Muscle layer of colon (tissue), 2 donors: ENCODE measurements at regions not wholly inside any gene's neighbourhood (a gene's known extent, or its start where the extent isn't known, plus 50 kb on each side); places are given as distances from the start of the nearest gene placed in this dataset.

ENCODE experiments used
- H3K27ac ChIP-seq: one replicate; pipeline ENCODE4 v1.7.0; 2013; ENCODE audit warnings: low read depth, mild to moderate bottlenecking, low read length, moderate library complexity
- H3K27me3 ChIP-seq, 2 donors: one replicate each; pipeline ENCODE4 v1.7.0; 2013; ENCODE audit warnings: low read length in 2 of 2, mild to moderate bottlenecking in 2 of 2; ENCODE audit not compliant: insufficient read depth in 2 of 2, control insufficient read depth in 1 of 2
- H3K36me3 ChIP-seq: one replicate; pipeline ENCODE4 v1.7.0; 2013; ENCODE audit warnings: mild to moderate bottlenecking, low read length; ENCODE audit not compliant: insufficient read depth
- H3K4me1 ChIP-seq: one replicate; pipeline ENCODE4 v1.7.0; 2013; ENCODE audit warnings: mild to moderate bottlenecking, low read length; ENCODE audit not compliant: insufficient read depth
- H3K4me3 ChIP-seq, 2 donors: one replicate each; pipeline ENCODE4 v1.7.0; 2013; ENCODE audit warnings: low read length in 2 of 2, low read depth in 1 of 2, mild to moderate bottlenecking in 1 of 2, moderate library complexity in 1 of 2
- H3K9ac ChIP-seq: one replicate; pipeline ENCODE4 v1.7.0; 2013; ENCODE audit warnings: low read length
- H3K9me3 ChIP-seq: one replicate; pipeline ENCODE4 v1.7.0; 2013; ENCODE audit warnings: mild to moderate bottlenecking, low read length
- donor health status: abdominal sarcoma.
- donor health status: Adenocarcinoma of cecum.

DNA sequence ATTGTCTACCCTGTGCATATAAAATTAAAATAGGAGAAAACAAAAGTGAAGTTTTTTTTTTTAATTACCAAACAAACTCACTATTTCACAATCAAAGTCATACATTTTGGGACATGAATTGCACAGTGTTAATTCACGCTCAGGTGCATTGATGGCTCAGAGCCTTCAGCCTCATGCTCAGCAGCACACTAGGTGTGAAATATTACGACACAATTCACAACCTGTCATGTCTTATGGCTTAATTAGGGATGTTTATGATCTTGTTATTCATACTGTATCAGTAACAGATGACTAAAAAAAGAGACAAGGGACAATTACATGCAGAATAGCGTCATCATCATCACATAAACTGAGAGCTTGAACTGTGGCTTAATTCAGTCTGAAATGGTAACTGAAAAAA is 2005.5 kb upstream of the PCDH20 start:
- H3K27me3 ChIP-seq, result no peaks in the 10 kb centered on the region
- no peaks in the 10 kb centered on the region for H3K4me1 ChIP-seq
- H3K4me3 ChIP-seq, result no peak overlapping the region
- no peaks in the 10 kb centered on the region for H3K9me3 ChIP-seq
- H3K27ac ChIP-seq, result no peak overlapping the region
- no peaks in the 10 kb centered on the region for H3K36me3 ChIP-seq
- H3K9ac ChIP-seq, result no peak overlapping the region

GRCh38 chr13:63420685-63421084 is 2005.0 kb upstream of the PCDH20 start:
- no peak overlapping the region for H3K4me3 ChIP-seq
- no peak overlapping the region for H3K9ac ChIP-seq
- no peaks in the 10 kb centered on the region for H3K36me3 ChIP-seq
- no peak overlapping the region for H3K27ac ChIP-seq
- no peaks in the 10 kb centered on the region for H3K4me1 ChIP-seq
- no peaks in the 10 kb centered on the region for H3K27me3 ChIP-seq
- H3K9me3 ChIP-seq, result no peaks in the 10 kb centered on the region

DNA sequence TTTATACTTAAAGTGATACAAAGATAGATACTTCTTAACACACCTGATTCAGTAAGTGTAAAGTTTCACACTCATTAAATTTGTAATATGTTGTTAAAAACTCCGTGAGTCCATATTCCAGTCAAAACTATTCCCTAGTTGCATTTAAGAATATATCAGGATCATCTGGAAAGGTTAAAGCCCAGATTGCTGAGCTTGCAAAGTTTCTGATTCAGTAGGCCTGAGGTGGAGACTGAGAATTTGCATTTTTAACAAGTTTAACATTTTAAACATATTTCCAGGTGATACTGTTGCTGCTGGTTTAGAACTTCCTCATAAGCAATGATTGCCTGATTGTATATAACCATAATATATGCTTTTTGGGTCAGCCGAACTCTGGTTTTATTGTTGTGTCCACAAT is 1998.6 kb upstream of the PCDH20 start:
- Histone ChIP-seq H3K36me3 (no peaks in the 10 kb centered on the region), H3K4me1 (no peaks in the 10 kb centered on the region), H3K9ac (no peak overlapping the region), H3K27me3 (no peaks in the 10 kb centered on the region), H3K9me3 (no peaks in the 10 kb centered on the region), H3K27ac (no peak overlapping the region), H3K4me3 (no peak overlapping the region)

DNA sequence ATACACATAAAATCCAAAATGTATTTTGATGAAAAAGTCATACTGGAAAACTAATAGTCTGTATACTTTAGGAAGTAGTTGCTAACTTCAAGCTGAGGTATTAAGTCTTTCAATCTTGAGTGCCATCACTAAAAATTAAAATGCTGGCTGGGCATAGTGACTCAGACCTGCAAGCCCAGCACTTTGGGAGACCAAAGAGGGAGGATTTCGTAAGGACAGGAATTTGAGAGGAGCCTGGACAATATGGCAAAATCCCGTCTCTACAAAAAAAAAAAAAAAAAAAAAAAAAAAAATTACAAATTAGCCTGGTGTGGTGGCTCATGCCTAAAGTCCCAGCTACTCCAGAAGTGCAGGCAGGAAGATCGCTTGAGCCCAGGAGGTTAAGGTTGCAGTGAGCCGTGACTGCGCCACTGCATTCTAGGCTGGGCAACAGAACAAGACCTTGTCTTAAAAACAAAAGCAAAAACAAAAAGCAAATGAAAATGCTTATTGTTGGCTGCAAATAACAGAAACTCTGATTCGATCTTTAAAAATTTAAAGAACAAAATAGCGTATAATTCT is 1994.2 kb upstream of the PCDH20 start:
- H3K9ac ChIP-seq, result no peak overlapping the region
- H3K27me3 ChIP-seq, result no peaks in the 10 kb centered on the region
- no peaks in the 10 kb centered on the region for H3K36me3 ChIP-seq
- H3K9me3 ChIP-seq, result no peaks in the 10 kb centered on the region
- no peak overlapping the region for H3K27ac ChIP-seq
- H3K4me3 ChIP-seq, result no peak overlapping the region
- peaks cover 9% of the 10 kb centered on the region for H3K4me1 ChIP-seq

DNA sequence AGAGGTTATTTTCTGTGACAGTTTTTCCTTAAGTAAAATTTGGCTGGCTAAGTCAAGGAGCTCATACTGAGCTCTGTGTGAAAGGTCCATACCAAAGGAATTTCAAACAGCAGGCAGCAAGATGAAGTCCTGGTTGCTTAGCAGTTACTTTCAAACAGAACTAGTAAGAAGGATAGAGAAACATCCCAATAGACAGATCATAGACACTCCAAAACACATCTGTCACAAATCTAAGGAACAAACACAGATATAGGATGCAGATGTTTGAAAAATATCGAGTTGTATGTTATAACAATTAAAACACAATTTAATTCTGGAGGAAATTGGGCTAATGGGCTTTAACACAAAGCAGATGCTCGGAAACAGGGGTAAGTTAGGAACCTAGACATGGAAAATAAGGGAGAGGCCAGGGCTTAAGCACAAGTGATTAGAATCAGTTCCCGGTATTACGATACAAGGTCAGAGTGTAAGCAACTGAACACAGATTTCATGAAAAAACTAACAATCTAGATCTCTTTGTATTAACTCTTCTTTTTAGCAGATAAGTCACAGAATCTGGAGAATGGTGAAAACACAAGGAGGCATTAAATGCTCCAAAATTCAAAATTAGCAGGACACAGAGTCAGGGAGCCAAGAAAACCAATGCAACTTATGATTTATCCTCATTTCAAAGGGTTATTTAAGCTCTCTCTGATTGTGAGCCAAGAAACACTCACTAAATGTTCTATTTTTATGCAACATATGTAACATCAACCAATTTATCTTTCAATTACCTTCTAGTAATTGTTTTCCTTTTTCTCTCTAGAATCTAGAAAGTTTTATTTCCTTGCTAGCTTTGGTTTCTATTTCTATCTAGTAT is 1992.9 kb upstream of the PCDH20 start:
- Histone ChIP-seq H3K9me3 (no peaks in the 10 kb centered on the region), H3K9ac (no peak overlapping the region), H3K27ac (no peak overlapping the region), H3K4me1 (peaks cover 9% of the 10 kb centered on the region), H3K36me3 (no peaks in the 10 kb centered on the region), H3K4me3 (no peak overlapping the region), H3K27me3 (no peaks in the 10 kb centered on the region)

DNA sequence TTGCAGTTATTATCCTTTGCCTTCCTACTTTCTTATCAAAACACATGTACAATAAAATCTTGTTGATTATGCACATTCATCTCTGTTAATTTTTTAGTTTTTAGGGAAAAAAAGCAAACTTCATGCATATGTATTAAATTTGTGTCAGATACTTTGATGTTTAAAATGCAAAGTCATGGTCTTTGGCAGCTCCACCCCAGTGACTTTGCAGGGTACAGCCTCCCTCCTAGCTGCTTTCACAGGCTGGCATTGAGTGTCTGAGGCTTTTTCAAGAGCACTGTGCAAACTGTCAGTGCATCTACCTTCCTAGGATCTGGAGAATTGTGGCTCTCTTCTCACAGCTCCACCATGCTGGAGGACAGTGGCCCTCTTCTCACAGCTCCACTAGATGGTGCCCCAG is 1988.1 kb upstream of the PCDH20 start:
- peaks cover 6% of the 10 kb centered on the region for H3K4me1 ChIP-seq
- no peak overlapping the region for H3K9ac ChIP-seq
- H3K9me3 ChIP-seq, result no peaks in the 10 kb centered on the region
- H3K4me3 ChIP-seq, result no peak overlapping the region
- H3K36me3 ChIP-seq, result no peaks in the 10 kb centered on the region
- no peaks in the 10 kb centered on the region for H3K27me3 ChIP-seq
- no peak overlapping the region for H3K27ac ChIP-seq

DNA sequence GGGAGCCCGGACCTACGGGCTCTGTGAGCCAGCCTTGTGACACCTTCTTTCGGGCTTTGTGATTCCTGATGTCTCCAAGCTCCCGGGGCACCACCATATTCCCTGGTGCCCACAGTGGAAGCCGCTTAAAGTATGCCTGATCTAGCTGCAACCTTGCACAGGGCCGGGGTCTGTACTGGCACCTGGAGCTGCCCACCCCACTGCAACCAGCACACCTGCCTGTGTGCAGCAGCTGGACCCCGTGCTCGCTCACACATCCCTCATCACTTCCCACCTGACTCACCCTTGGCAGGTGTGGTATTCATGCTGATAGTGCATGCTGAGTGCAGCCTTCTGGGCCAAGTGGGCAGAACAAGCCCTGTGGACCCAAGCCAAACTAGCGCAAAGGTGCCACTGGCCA is 1981.1 kb upstream of the PCDH20 start:
- no peaks in the 10 kb centered on the region for H3K36me3 ChIP-seq
- no peaks in the 10 kb centered on the region for H3K27me3 ChIP-seq
- no peaks in the 10 kb centered on the region for H3K9me3 ChIP-seq
- H3K4me1 ChIP-seq, result no peaks in the 10 kb centered on the region
- no peak overlapping the region for H3K27ac ChIP-seq
- no peak overlapping the region for H3K4me3 ChIP-seq
- no peak overlapping the region for H3K9ac ChIP-seq

GRCh38 chr13:63393112-63393511 is 1977.5 kb upstream of the PCDH20 start:
- Histone ChIP-seq H3K9me3 (no peaks in the 10 kb centered on the region), H3K9ac (no peak overlapping the region), H3K36me3 (no peaks in the 10 kb centered on the region), H3K4me3 (no peak overlapping the region), H3K4me1 (no peaks in the 10 kb centered on the region), H3K27ac (no peak overlapping the region), H3K27me3 (no peaks in the 10 kb centered on the region)

DNA sequence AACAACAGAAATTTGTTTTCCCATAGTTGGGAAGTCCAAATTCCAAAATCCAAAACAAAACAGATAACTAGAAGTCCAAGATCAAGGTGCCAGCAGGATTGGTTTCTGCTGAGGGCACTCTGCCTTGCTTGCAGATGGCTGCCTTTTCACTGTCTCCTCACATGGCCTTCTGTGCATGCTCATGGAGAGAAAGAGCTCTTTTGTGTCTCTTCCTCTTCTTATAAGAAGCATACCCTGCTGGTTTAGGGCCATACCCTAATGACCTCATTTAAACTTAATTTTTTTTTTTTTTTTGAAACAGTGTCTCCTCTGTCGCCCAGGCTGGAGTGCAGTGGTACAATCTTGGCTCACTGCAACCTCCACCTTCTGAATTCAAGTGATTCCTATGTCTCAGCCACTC is 1974.1 kb upstream of the PCDH20 start:
- Histone ChIP-seq H3K4me1 (no peaks in the 10 kb centered on the region), H3K27me3 (no peaks in the 10 kb centered on the region), H3K27ac (no peak overlapping the region), H3K4me3 (no peak overlapping the region), H3K9ac (no peak overlapping the region), H3K9me3 (no peaks in the 10 kb centered on the region), H3K36me3 (no peaks in the 10 kb centered on the region)

- no peak overlapping the region for H3K4me3 ChIP-seq
- no peak overlapping the region for H3K27ac ChIP-seq
- H3K27me3 ChIP-seq, result no peaks in the 10 kb centered on the region
- no peaks in the 10 kb centered on the region for H3K4me1 ChIP-seq
- no peak overlapping the region for H3K9ac ChIP-seq
- H3K36me3 ChIP-seq, result no peaks in the 10 kb centered on the region
- no peaks in the 10 kb centered on the region for H3K9me3 ChIP-seq
Measured at GRCh38 chr13:63381078-63381859, 1965.6 kb upstream of the PCDH20 start.

DNA sequence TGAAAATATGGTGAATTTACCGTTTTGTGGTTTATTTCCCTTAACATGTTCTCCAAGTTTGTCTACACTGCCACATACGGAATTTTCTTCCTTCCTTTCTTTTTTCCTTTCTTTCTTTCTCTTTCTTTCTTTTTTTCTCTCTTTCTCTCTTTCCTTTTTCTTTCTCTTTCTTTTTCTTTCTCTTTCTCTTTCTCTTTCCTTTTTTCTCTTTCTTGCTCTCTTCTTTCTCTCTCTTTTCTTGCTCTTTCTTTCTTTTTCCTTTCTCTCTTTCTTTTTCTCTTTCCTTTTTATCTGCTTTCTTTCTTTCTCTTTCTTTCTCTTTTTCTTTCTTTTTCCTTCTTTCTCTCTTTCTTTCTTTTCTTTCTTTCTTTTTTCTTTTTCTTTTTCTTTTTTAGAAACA is 1962.3 kb upstream of the PCDH20 start:
- Histone ChIP-seq H3K27me3 (no peaks in the 10 kb centered on the region), H3K4me1 (no peaks in the 10 kb centered on the region), H3K36me3 (no peaks in the 10 kb centered on the region)

More for the DNA sequence above, 1962.3 kb upstream of the PCDH20 start:
- Histone ChIP-seq H3K27ac (no peak overlapping the region), H3K9me3 (no peaks in the 10 kb centered on the region), H3K4me3 (no peak overlapping the region), H3K9ac (no peak overlapping the region)
